AG10803 (cell line): ENCODE measurements at regions not wholly inside any gene's neighbourhood (a gene's known extent, or its start where the extent isn't known, plus 50 kb on each side); places are given as distances from the start of the nearest gene placed in this dataset.
"Not testable (repeated sequence)": the region's sequence is repeated elsewhere in the genome, so short reads cannot be mapped to it uniquely, and the experiment has no call there.

Experiments
- DNase-seq: peaks from one replicate; pipeline ENCODE4 v3.0.0; 2010; ENCODE audit warnings: low read depth
- H3K4me3 ChIP-seq: 2 replicates; pipeline ENCODE4 v1.5.1; 2011; ENCODE audit warnings: mild to moderate bottlenecking, low read length, control low read depth
- TF ChIP-seq, protein P1 (sequence below): conservative IDR thresholded peaks from 2 replicates; pipeline ENCODE4 v1.5.1; 2011; ENCODE audit warnings: mild to moderate bottlenecking, low read length, control low read depth, inconsistent platforms

- H3K4me3 ChIP-seq = no peak overlapping the region
- TF ChIP-seq, protein P1, sequence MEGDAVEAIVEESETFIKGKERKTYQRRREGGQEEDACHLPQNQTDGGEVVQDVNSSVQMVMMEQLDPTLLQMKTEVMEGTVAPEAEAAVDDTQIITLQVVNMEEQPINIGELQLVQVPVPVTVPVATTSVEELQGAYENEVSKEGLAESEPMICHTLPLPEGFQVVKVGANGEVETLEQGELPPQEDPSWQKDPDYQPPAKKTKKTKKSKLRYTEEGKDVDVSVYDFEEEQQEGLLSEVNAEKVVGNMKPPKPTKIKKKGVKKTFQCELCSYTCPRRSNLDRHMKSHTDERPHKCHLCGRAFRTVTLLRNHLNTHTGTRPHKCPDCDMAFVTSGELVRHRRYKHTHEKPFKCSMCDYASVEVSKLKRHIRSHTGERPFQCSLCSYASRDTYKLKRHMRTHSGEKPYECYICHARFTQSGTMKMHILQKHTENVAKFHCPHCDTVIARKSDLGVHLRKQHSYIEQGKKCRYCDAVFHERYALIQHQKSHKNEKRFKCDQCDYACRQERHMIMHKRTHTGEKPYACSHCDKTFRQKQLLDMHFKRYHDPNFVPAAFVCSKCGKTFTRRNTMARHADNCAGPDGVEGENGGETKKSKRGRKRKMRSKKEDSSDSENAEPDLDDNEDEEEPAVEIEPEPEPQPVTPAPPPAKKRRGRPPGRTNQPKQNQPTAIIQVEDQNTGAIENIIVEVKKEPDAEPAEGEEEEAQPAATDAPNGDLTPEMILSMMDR = no peak
- DNase-seq = no peak
Measured at GRCh38 chr17:45639297-45639849, 144.7 kb upstream of the CRHR1 start.

DNA sequence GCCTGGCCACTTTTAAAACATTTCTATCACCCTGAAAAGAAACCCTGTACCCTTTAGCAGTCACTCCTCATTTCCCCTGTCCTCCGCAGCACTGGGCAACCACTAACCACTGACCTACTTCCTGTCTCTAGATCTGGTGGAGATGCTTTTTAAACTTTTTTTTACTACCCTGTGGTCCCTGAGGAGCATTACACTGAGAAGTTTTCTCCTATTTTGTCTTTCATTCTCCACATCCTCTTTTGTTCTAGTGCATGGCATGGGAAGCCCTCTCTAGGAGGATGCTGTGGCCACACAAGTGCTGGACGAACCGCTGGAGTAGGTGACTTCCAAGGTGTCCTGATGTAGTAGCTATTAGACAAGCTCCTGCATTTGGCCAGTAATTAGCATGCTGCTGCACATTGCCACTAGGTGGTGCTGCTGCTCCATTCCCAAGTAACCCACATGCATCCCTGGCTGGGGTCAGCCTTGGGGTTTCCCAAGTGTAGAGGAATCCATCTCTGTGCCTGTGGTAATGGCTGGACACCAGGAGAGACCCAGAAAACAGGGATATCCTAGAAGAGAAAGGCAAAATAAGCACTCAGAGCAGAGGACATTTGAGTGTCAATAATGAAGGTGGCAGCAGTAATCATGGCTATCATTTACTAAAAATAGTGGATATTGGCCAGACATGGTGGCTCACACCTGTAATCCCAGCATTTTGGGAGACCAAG, 143.8 kb upstream of the CRHR1 start:
- DNase-seq = peak; percentile 65

GRCh38 chr17:45641541-45641940, 142.6 kb upstream of the CRHR1 start:
- no peak for DNase-seq
- TF ChIP-seq, protein P1 = no peak
- H3K4me3 ChIP-seq = no peak overlapping the region

More for the DNA sequence above, 143.8 kb upstream of the CRHR1 start:
- TF ChIP-seq, protein P1 = peak; percentile 99
- H3K4me3 ChIP-seq = no peak overlapping the region

GRCh38 chr17:45643591-45643990, 140.5 kb upstream of the CRHR1 start:
- TF ChIP-seq, protein P1 = no peak
- DNase-seq = no peak
- no peak overlapping the region for H3K4me3 ChIP-seq

DNA sequence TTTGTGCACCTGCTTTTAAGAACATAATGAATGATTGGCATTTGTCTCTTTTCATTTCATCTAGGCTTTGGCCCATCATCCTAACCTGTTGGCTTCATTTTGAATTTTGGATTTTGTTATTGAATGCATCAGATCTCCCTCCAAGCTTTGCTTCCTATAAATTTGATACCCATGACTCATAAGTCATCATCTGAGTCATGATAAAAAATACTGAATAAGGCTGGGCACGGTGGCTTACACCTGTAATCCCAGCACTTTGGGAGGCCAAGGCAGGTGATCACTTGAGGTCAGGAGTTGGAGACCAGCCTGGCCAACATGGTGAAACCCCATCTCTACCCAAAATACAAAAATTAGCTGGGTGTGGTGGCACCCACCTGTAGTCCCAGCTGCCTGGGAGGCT, 139.5 kb upstream of the CRHR1 start:
- DNase-seq, H3K4me3 ChIP-seq: not testable (repeated sequence)

DNA sequence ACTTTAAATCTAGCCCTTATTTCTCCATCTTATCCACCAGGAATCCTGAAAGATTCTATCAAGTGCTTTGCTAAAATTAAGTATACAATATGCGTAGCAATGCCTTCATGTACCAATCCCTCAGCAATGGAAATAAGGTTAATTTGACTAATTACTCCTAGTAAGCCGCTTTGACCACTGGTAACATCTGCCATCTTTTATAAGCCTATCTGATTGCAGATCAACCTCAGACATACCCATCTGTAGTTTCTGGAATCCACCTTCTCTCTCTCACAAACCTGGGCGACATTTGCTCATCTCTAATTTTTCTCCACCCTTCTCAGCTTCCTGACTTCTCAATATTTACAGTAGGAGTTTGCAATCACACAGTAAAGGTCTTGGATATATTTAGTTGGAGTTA, 138.8 kb upstream of the CRHR1 start:
- no peak for DNase-seq
- H3K4me3 ChIP-seq = no peak overlapping the region
- TF ChIP-seq, protein P1 = no peak

DNA sequence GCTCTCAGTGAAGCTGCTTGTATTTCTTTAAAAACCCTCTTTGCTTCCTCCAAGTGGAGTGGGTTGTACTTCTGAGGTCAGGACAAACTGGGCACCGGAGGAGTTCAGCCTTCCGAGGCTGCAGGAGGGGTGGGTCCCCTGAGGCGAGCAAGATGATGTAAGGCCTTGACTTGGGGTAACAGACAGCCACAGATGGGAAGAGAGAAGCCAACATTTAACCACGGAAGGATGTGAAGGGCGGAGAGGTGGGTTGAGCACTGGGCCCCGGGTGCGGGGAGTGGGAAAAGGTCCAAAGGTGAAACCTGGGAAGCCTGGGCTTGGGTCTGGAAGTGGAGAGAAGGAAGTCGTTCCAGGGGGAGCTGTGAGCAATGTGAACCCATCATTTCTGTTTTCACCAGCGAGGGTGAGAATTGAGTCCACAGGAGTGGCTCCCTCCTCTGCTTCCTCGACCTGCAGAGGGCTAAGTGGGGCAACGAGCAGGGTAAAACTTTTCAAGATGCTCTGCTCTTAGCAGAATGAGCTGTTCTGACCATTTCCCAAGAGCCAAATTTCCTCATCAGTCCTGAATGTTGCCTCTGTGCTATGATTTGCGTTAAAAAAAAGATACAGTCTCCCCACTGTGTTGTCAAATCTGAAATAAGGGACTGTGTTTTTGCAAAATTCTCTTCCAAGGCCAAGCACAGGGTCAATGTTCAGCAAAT, 137.7 kb upstream of the CRHR1 start:
- TF ChIP-seq, protein P1 = no peak
- DNase-seq = no peak
- no peak overlapping the region for H3K4me3 ChIP-seq
